ENCODE measurements at regions not wholly inside any gene's neighbourhood (a gene's known extent, or its start where the extent isn't known, plus 50 kb on each side); places are given as distances from the start of the nearest gene placed in this dataset.

DNA sequence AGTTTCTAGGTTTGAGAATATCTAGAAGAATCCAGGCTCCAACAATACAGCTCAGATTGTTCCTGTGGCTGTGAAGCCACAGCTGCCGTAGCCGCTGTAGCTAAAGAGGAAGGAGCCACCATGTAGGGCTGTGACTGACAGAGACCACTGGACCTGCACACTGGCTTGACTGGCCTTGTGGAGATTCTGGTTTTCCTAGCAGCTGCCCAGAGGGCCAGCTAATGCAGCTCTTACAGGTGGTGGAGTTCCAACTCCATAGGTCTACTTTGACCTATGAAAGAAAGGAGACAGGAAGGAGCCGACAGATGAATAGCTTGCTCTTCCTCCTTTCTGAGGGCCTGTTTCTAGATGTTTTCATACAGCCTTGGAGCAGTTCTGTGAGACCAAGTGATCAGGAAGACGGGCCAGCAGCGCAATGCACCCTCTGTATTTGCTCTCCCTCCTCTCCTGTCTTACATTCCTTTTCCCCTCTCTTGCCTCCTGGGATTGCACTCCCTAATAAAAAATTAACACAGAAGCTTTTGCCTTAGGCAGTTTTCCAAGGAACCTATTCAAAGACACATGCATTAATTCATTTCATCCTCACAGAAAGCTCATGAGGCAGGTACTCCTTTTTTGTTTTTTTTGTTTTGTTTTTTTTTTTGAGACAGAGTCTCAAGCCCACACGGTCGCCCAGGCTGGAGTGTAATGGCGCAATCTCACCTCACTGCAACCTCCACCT lies 51.8 kb upstream of the MYB start:
- Histone ChIP-seq H3K4me1 (ENCODE audit: control insufficient read depth, low read length) (peaks cover 13% of the 10 kb centered on the region), H3F3A (ENCODE audit: control insufficient read depth, insufficient read depth) (no peaks in the 10 kb centered on the region; the same call in 1 of the 2 replicates), H3K9me2 (replicated peaks; ENCODE audit: control insufficient read depth, low read length) (no peaks in the 10 kb centered on the region), H3K36me3 (ENCODE audit: control insufficient read depth, low read length) (no peaks in the 10 kb centered on the region), H3K9me3 (ENCODE audit: control insufficient read depth, insufficient read depth, low read length) (no peaks in the 10 kb centered on the region), H3K4me2 (ENCODE audit: low read length) (peak overlapping the region; percentile 15), H3K4me3 (ENCODE audit: low read length) (no peak overlapping the region), H4K20me1 (ENCODE audit: control insufficient read depth, insufficient read depth, low read depth, low read length) (no peaks in the 10 kb centered on the region), H3K27ac (ENCODE audit: low read depth, low read length) (no peak overlapping the region), H3K27me3 (ENCODE audit: control insufficient read depth, low read length) (no peaks in the 10 kb centered on the region), H3K79me2 (ENCODE audit: control insufficient read depth, low read length) (no peaks in the 10 kb centered on the region)
- TF ChIP-seq, protein P1, sequence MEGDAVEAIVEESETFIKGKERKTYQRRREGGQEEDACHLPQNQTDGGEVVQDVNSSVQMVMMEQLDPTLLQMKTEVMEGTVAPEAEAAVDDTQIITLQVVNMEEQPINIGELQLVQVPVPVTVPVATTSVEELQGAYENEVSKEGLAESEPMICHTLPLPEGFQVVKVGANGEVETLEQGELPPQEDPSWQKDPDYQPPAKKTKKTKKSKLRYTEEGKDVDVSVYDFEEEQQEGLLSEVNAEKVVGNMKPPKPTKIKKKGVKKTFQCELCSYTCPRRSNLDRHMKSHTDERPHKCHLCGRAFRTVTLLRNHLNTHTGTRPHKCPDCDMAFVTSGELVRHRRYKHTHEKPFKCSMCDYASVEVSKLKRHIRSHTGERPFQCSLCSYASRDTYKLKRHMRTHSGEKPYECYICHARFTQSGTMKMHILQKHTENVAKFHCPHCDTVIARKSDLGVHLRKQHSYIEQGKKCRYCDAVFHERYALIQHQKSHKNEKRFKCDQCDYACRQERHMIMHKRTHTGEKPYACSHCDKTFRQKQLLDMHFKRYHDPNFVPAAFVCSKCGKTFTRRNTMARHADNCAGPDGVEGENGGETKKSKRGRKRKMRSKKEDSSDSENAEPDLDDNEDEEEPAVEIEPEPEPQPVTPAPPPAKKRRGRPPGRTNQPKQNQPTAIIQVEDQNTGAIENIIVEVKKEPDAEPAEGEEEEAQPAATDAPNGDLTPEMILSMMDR (IDR thresholded peaks at IDR 0.05; ENCODE audit: low read depth, low read length, poor library complexity, severe bottlenecking): no peak
- TF ChIP-seq EZH2phosphoT487 (IDR thresholded peaks at IDR 0.05; ENCODE audit: borderline replicate concordance, low read length): no peak

DNA sequence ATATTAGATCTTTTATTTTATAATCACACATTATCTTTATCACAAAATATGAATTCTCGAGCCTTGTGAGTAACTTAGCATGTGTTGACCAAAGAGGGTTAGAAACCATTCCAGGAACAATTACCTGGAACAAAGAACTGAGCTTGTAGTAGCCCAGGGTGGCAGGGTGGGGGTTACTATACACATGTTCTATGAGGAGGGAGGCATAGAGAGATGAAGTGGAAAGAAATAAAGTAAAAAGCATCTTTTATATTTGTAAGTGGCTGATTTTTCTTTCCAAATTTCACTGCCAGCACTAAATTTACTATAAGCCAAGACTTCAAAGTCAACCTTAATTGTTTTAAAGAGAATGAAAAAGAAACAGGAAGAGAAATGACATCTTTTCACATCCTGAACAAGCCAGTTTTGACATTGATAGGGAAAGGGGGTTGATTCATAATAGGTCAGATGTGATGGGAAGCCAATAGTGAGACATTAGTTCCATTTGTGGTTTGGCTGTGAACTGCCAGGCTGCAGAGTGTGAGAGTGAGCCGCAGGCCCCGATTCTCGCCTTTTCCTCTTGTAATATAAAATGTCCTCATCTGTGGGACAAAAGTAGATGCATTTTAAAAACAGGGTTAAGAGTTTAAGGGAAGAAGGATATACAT lies 52.7 kb upstream of the MYB start:
- TF ChIP-seq, protein P1 (IDR thresholded peaks at IDR 0.05; ENCODE audit: low read depth, low read length, poor library complexity, severe bottlenecking): no peak
- no peak for TF ChIP-seq EZH2phosphoT487 (IDR thresholded peaks at IDR 0.05; ENCODE audit: borderline replicate concordance, low read length)
- Histone ChIP-seq H3K4me2 (ENCODE audit: low read length) (no peak overlapping the region), H3K9me2 (replicated peaks; ENCODE audit: control insufficient read depth, low read length) (no peaks in the 10 kb centered on the region), H3K9me3 (ENCODE audit: control insufficient read depth, insufficient read depth, low read length) (no peaks in the 10 kb centered on the region), H3F3A (ENCODE audit: control insufficient read depth, insufficient read depth) (no peaks in the 10 kb centered on the region; the same call in 1 of the 2 replicates), H3K4me3 (ENCODE audit: low read length) (no peak overlapping the region), H4K20me1 (ENCODE audit: control insufficient read depth, insufficient read depth, low read depth, low read length) (no peaks in the 10 kb centered on the region), H3K27me3 (ENCODE audit: control insufficient read depth, low read length) (no peaks in the 10 kb centered on the region), H3K79me2 (ENCODE audit: control insufficient read depth, low read length) (no peaks in the 10 kb centered on the region), H3K36me3 (ENCODE audit: control insufficient read depth, low read length) (no peaks in the 10 kb centered on the region), H3K27ac (ENCODE audit: low read depth, low read length) (no peak overlapping the region), H3K4me1 (ENCODE audit: control insufficient read depth, low read length) (peaks cover 13% of the 10 kb centered on the region)

DNA sequence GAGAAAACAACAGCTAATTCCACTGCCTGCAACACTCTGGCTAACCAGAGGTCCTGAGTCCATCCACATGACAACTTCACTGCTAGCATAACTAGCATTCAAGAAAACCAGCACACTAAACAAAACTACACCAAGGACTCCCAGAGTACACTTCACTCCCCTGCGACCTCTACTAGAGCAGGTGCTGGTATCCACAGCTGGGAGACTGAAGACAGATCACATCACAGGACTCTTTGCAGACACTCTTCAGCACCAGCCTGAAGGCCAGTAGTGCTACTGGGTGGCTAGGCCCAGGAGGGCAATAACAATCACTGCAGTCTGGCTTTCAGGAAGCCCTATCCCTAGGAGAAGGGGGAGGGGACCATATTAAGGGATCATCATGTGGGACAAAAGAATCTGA lies 54.4 kb upstream of the MYB start:
- Histone ChIP-seq H3K36me3 (ENCODE audit: control insufficient read depth, low read length) (no peaks in the 10 kb centered on the region), H4K20me1 (ENCODE audit: control insufficient read depth, insufficient read depth, low read depth, low read length) (no peaks in the 10 kb centered on the region), H3K4me3 (ENCODE audit: low read length) (no peak overlapping the region), H3F3A (ENCODE audit: control insufficient read depth, insufficient read depth) (no peaks in the 10 kb centered on the region), H3K27me3 (ENCODE audit: control insufficient read depth, low read length) (no peaks in the 10 kb centered on the region), H3K79me2 (ENCODE audit: control insufficient read depth, low read length) (no peaks in the 10 kb centered on the region), H3K4me1 (ENCODE audit: control insufficient read depth, low read length) (peaks cover 13% of the 10 kb centered on the region), H3K9me3 (ENCODE audit: control insufficient read depth, insufficient read depth, low read length) (no peaks in the 10 kb centered on the region), H3K9me2 (replicated peaks; ENCODE audit: control insufficient read depth, low read length) (no peaks in the 10 kb centered on the region), H3K27ac (ENCODE audit: low read depth, low read length) (no peak overlapping the region), H3K4me2 (ENCODE audit: low read length) (no peak overlapping the region)
- TF ChIP-seq, protein P1 (IDR thresholded peaks at IDR 0.05; ENCODE audit: low read depth, low read length, poor library complexity, severe bottlenecking): no peak
- no peak for TF ChIP-seq EZH2phosphoT487 (IDR thresholded peaks at IDR 0.05; ENCODE audit: borderline replicate concordance, low read length)

All from DOHH2 (cell line).